ENCODE measurements at regions not wholly inside any gene's neighbourhood (a gene's known extent, or its start where the extent isn't known, plus 50 kb on each side); places are given as distances from the start of the nearest gene placed in this dataset.

DNA sequence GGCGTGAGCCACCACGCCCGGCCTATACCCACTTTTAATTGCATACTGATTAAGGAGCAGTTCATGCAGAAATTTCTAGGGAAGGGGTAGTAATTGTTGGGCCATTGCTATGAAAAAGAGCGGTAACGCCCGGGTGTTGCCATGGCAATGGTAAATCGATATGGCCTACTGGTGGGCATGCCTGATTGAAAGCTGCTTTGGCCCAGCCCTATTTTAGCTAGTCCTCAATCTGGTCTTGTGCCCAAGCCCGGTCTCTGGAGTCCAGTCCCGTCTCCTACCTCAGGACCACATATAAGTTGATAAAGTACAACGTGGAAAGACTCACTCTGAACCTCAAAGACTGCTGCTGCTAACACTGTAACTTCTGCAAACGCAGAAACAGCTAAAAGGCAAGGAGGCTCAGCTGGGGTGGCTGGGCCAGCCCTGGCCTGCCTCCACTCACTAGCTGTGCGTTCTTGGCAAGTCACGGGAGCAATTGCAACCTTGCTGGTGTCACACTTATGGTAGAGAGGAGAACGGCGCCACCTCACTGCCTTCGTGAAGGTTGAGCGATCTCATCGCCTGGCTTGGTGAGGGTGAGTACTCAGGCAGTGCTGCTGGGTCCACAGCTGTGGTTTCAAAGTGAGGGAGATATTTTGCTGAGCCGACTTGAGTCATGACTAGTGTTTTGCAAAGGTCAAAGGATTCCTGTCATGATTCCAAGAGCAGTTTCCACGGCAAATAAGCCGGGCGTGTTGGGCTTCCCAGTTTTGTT is 57.0 kb upstream of the GRPEL1 start:
- POLR2A ChIA-PET: no interaction called here
- CTCF ChIA-PET: no interaction called here
- Mint-ChIP-seq H3K4me3 (no peak overlapping the region), H3K36me3 (ENCODE audit: low read depth) (no peaks in the 10 kb centered on the region), H3K4me1 (no peaks in the 10 kb centered on the region), H3K27ac (no peak overlapping the region), H3K9me3 (ENCODE audit: low read depth) (no peaks in the 10 kb centered on the region), H3K27me3 (peaks cover 11% of the 10 kb centered on the region)
- no peak for DNase-seq
- ATAC-seq: no peak
- intact Hi-C loops (cut with DNase I, micrococcal nuclease): no loop called here

DNA sequence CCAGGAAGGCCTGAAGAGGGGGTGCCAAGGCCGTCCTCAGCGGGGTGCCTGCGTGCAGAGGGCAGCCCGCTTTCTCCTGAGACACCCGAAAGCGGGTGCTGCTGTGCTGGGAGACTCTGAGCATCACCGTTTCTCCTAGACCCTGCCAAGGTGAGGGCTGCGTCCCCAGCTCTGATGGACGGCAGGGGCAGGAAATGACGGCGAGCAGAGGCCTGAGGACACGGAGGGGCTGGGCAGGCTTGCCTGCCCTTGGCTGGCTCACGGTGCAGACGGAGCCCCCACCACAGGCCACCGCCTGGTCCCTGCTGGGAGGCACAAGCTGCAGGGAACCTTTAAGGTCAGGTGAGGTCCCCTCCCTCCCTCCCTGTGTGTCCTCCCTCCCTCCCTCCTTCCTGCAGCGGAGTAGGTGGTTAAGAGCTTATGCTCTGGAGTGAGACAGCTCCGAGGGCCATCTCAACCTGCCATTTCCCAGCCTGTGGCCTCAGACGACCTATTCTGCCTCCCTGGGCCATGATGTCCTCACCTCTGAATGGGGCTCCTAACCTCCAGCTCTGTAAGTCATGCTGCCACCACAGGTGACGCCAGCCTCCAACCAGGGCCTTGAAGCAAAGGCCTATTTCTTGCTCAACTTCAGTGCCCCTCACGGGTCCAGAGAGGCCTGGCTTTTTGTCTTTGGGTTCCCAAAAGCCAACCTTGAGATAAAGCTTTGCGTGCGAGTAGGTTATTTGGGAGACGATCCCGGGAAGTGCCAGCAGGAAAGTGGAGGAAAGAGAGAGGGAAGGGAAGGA is 54.2 kb upstream of the GRPEL1 start:
- Mint-ChIP-seq H3K4me1 (no peaks in the 10 kb centered on the region), H3K4me3 (no peak overlapping the region), H3K9me3 (ENCODE audit: low read depth) (peaks cover 7% of the 10 kb centered on the region), H3K27ac (no peak overlapping the region), H3K27me3 (peaks cover 25% of the 10 kb centered on the region), H3K36me3 (ENCODE audit: low read depth) (no peaks in the 10 kb centered on the region)
- ATAC-seq: no peak
- no peak for DNase-seq
- intact Hi-C loops (cut with DNase I, micrococcal nuclease): no loop called here
- ChIA-PET CTCF (interaction anchor here (0.6 kb wide), 2 partner anchors 66 to 142 kb away, joined by 4 to 5 read pairs; no protein-coding TSS in a partner anchor), POLR2A (no interaction called here)

DNA sequence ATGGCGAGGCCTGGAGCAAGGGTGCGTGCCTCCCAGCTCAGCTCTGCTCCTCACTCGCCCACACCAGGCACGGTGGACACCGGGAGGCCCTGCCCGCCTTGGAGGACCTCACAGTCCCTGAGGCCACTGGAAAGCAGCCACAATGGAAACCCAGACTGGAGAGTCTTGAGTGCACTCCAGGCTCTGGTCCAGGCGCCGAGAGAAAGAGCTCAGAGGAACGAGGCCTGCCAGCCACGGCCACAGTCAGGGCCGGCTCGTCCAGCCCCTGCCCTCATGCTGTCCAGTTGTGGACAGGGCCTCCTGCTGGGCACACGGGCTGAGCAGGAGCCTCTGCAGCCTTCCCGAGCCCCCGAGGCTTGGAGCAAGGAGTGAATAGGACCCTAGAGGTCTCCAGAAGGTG is 53.3 kb upstream of the GRPEL1 start:
- peaks cover 7% of the 10 kb centered on the region for H3K9me3 Mint-ChIP-seq (ENCODE audit: low read depth)
- ChIA-PET CTCF (no interaction called here), POLR2A (no interaction called here)
- no peaks in the 10 kb centered on the region for H3K36me3 Mint-ChIP-seq (ENCODE audit: low read depth)
- H3K27ac Mint-ChIP-seq: no peak overlapping the region
- no peak for ATAC-seq
- no peaks in the 10 kb centered on the region for H3K4me1 Mint-ChIP-seq
- H3K4me3 Mint-ChIP-seq: no peak overlapping the region
- intact Hi-C loops (cut with DNase I, micrococcal nuclease): no loop called here
- DNase-seq: no peak
- peaks cover 25% of the 10 kb centered on the region for H3K27me3 Mint-ChIP-seq

DNA sequence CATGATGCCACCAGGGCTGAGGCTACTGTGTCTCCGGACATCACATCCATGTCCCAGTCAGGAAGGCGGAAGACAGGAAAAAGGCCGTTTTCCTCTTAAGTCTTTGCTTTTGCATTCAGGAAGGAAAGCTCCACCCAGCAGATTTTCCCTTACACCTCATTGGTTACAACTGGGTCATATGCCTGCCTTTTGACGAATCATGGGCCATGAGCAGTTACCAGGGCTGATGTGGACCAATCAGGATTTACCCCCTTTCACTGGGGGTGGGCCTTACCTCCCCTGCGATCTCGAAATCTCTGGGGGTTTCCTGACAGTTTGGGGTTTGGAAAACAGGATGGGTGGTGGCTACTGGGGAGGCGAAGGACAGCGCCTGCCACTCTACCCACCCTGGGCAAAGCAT is 52.5 kb upstream of the GRPEL1 start:
- Mint-ChIP-seq H3K4me3 (no peak overlapping the region), H3K27me3 (peaks cover 25% of the 10 kb centered on the region), H3K36me3 (ENCODE audit: low read depth) (no peaks in the 10 kb centered on the region), H3K27ac (no peak overlapping the region), H3K4me1 (no peaks in the 10 kb centered on the region), H3K9me3 (ENCODE audit: low read depth) (peaks cover 7% of the 10 kb centered on the region)
- peak; percentile 57 for ATAC-seq
- POLR2A ChIA-PET: no interaction called here
- intact Hi-C loops (cut with DNase I, micrococcal nuclease): no loop called here
- CTCF ChIA-PET: no interaction called here
- DNase-seq: no peak

DNA sequence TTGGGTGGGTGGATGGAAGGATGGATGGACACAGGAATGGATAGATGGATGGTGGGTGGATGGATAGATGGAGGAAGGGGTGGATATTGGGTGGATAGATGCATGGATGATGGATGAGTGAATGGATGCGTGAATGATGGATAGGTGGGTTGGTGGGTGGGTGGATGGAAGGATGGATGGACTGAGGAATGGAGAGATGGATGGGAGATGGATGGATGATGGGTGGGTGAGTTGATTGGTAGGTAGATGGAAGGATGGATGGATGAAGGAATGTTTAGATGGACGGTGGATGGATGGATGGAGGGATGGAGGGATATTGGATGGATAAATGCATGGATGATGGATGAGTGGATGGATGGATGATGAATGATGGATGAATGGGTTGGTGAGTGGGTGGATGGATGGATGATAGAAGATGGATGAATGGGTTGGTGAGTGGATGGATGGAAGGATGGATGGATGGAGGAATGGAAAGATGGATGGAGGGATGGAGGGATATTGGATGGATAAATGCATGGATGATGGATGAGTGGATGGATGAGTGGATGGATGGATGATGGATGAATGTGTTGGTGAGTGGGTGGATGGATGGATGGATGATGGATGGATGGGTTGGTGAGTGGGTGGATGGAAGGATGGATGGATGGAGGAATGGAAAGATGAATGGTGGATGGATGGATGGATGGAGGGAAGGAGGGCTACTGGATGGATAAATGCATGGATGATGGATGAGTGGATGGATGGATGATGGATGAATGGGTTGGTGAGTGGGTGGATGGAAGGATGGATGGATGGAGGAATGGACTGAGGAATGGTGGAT is 50.4 kb upstream of the GRPEL1 start:
- ChIA-PET CTCF (no interaction called here), POLR2A (no interaction called here)
- Mint-ChIP-seq H3K36me3 (ENCODE audit: low read depth) (no peaks in the 10 kb centered on the region), H3K9me3 (ENCODE audit: low read depth) (peaks cover 7% of the 10 kb centered on the region), H3K4me3 (no peak overlapping the region), H3K27ac (no peak overlapping the region), H3K4me1 (no peaks in the 10 kb centered on the region), H3K27me3 (peaks cover 25% of the 10 kb centered on the region)
- intact Hi-C loops (cut with DNase I, micrococcal nuclease): no loop called here
- no peak for DNase-seq
- ATAC-seq: no peak
